A549 (cell line): ENCODE measurements at regions not wholly inside any gene's neighbourhood (a gene's known extent, or its start where the extent isn't known, plus 50 kb on each side); places are given as distances from the start of the nearest gene placed in this dataset.
A peak's percentile ranks its signal among the peaks of the same experiment; 100 is the strongest.

Experiments used
- ATAC-seq, 2 experiments: fragments of 200-7000 bp in 1 of 2; fragments of >200 bp in 1 of 2; cut with Nextera tagmentation in 1 of 2; cut with Tn5 transposase in 1 of 2; 3 replicates each; pipeline versions ENCODE4 v1.8.0 to v1.9.1; 2018 to 2020; ENCODE audit warnings: mild to moderate bottlenecking in 1 of 2, moderate library complexity in 1 of 2
- CTCF ChIA-PET: fragments of 300-600 bp; sonication (Branson Sonifier 250); formaldehyde crosslinking; extraction: SDS; loops from one replicate; lab custom pipeline; 2021; ENCODE audit warnings: antibody characterized with exemption, inconsistent platforms; lab: Yijun Ruan, JAX
- POLR2A ChIA-PET: fragments of 350-600 bp; formaldehyde crosslinking; extraction: SDS; loops from one replicate; lab custom pipeline; 2021; ENCODE audit warnings: antibody characterized with exemption, inconsistent platforms; lab: Yijun Ruan, JAX
- DNase-seq, 2 experiments: peaks; one replicate each; pipeline versions ENCODE4 v3.0.0 to v3.0.0-alpha.2; 2011 to 2016; ENCODE audit warnings: low read depth in 1 of 2, low spot score in 1 of 2
- FAIRE-seq: peaks from 2 replicates; lab custom pipeline; 2011; peaks lifted over from hg19 to GRCh38; lab: Jason Lieb, UNC
- H3K27ac ChIP-seq, 2 experiments: fragments of >200 bp; sonication (Bioruptor Twin); formaldehyde crosslinking; 3 replicates each; pipeline ENCODE4 v1.5.1; 2016 to 2017
- H3K4me1 ChIP-seq: fragments of >200 bp; sonication (Bioruptor Twin); formaldehyde crosslinking; 3 replicates; pipeline ENCODE4 v1.6.1; 2016
- H3K4me2 ChIP-seq: fragments of >200 bp; sonication (Bioruptor Twin); formaldehyde crosslinking; 3 replicates; pipeline ENCODE4 v1.6.1; 2016
- H3K4me3 ChIP-seq: fragments of >200 bp; sonication (Bioruptor Twin); formaldehyde crosslinking; 3 replicates; pipeline ENCODE4 v1.5.1; 2016
- H3K9me3 ChIP-seq: fragments of >200 bp; sonication (Bioruptor Twin); formaldehyde crosslinking; 3 replicates; pipeline ENCODE4 v1.6.1; 2016
- BCL3 ChIP-seq: fragments of >200 bp; sonication (Bioruptor Twin); formaldehyde crosslinking; IDR thresholded peaks from 3 replicates; pipeline ENCODE4 v1.6.1; 2016
- BHLHE40 ChIP-seq: IDR thresholded peaks from 2 replicates; pipeline ENCODE4 v1.6.1; 2012; ENCODE audit warnings: low read depth, low read length, inconsistent platforms
- CTCF ChIP-seq: fragments of >200 bp; sonication (Bioruptor Twin); formaldehyde crosslinking; IDR thresholded peaks from 3 replicates; pipeline ENCODE4 v1.5.1; 2016
- FOSB ChIP-seq: fragments of 250-450 bp; sonication (Bioruptor Pico); IDR thresholded peaks from 2 replicates; pipeline ENCODE4 v1.5.0; 2020; ENCODE audit warnings: mild to moderate bottlenecking, moderate library complexity
- FOSL2 ChIP-seq, 2 experiments: fragments of 450-650 bp in 1 of 2; fragments of >200 bp in 1 of 2; sonication (Bioruptor Twin) in 1 of 2; formaldehyde crosslinking; IDR thresholded peaks; 2 replicates each; pipeline versions ENCODE4 v1.5.0 to v1.6.1; 2016 to 2020; ENCODE audit warnings: mild to moderate bottlenecking in 1 of 2, moderate library complexity in 1 of 2
- HES2 ChIP-seq: fragments of >200 bp; sonication (Bioruptor Twin); formaldehyde crosslinking; IDR thresholded peaks from 2 replicates; pipeline ENCODE4 v1.6.1; 2016
- HOXB5 ChIP-seq: fragments of 250-450 bp; sonication (Bioruptor Pico); IDR thresholded peaks from 2 replicates; pipeline ENCODE4 v1.5.0; 2020; ENCODE audit warnings: mild to moderate bottlenecking, moderate library complexity
- KDM5A ChIP-seq: fragments of 200-600 bp; sonication (generic); IDR thresholded peaks from 2 replicates; pipeline ENCODE4 v1.6.1; 2016; ENCODE audit warnings: antibody characterized with exemption, mild to moderate bottlenecking
- MAZ ChIP-seq: fragments of 150-350 bp; IDR thresholded peaks from 2 replicates; pipeline ENCODE4 v1.6.1; 2014; ENCODE audit warnings: antibody characterized with exemption, low read depth, low read length, borderline replicate concordance
- NFE2L2 ChIP-seq: fragments of 150-350 bp; conservative IDR thresholded peaks from 2 replicates; pipeline ENCODE4 v1.6.1; 2014; ENCODE audit warnings: low read length
- POLR2AphosphoS2 ChIP-seq: conservative IDR thresholded peaks from 2 replicates; pipeline ENCODE4 v1.6.1; 2012; ENCODE audit warnings: low read length, improper control_type of control experiment, inconsistent platforms
- REST ChIP-seq: fragments of 200-600 bp; sonication (generic); IDR thresholded peaks from 2 replicates; pipeline ENCODE4 v1.6.1; 2016; ENCODE audit warnings: antibody characterized with exemption, mild to moderate bottlenecking, moderate library complexity
- SREBF2 ChIP-seq: fragments of 450-650 bp; IDR thresholded peaks from 2 replicates; pipeline ENCODE4 v1.6.1; 2014; ENCODE audit warnings: mild to moderate bottlenecking, moderate library complexity
- TP53 ChIP-seq: fragments of 250-450 bp; sonication (Bioruptor Pico); IDR thresholded peaks from 2 replicates; pipeline ENCODE4 v1.5.0; 2021; ENCODE audit warnings: mild to moderate bottlenecking, moderate library complexity
- USF2 ChIP-seq: fragments of 450-650 bp; IDR thresholded peaks from 2 replicates; pipeline ENCODE4 v1.6.1; 2014; ENCODE audit warnings: antibody characterized with exemption
- ZC3H11A ChIP-seq: fragments of 450-650 bp; IDR thresholded peaks from 2 replicates; pipeline ENCODE4 v1.6.1; 2014; ENCODE audit warnings: antibody characterized with exemption, mild to moderate bottlenecking
- ZFP36 ChIP-seq: fragments of 450-650 bp; IDR thresholded peaks from 2 replicates; pipeline ENCODE4 v1.6.1; 2014; ENCODE audit warnings: borderline replicate concordance; ENCODE audit not compliant: partially characterized antibody
- ZNF302 ChIP-seq: fragments of 250-450 bp; sonication (Bioruptor Pico); IDR thresholded peaks from 2 replicates; pipeline ENCODE4 v1.9.0; 2021; ENCODE audit warnings: inconsistent platforms, mild to moderate bottlenecking, moderate library complexity
- WGBS: methylation state at CpG from one replicate; pipeline ENCODE4 v1.1.6; 2017; ENCODE audit errors: missing lambda C conversion rate; 5-methylcytosine and 5-hydroxymethylcytosine counted together

- no peak for FAIRE-seq
- H3K27ac ChIP-seq: no peak overlapping the region; a peak in 1 of 6 replicates
These were observed 163.7 kb upstream of the NOVA1 start for GRCh38 chr14:26761532-26761931.

GRCh38 chr14:26765301-26765700 is 167.5 kb upstream of the NOVA1 start:
- Histone ChIP-seq H3K9me3 (no peaks in the 10 kb centered on the region), H3K4me3 (no peak overlapping the region), H3K27ac (peak overlapping the region; percentile 68 to 75), H3K4me1 (peaks cover 28% of the 10 kb centered on the region), H3K4me2 (peak overlapping the region; percentile 60)
- ChIA-PET POLR2A (interaction anchor here (1.4 kb wide), 1 partner anchor 77 kb away, joined by 10 read pairs; no protein-coding TSS in a partner anchor), CTCF (interaction anchor here (0.9 to 1.2 kb wide), 5 partner anchors 12 to 220 kb away, joined by 3 read pairs; no protein-coding TSS in a partner anchor)
- ATAC-seq (peak; percentile 35 to 51; a peak in 4 of 6 replicates), DNase-seq (no peak), FAIRE-seq (no peak)
- TF ChIP-seq BHLHE40 (no peak), HES2 (no peak), ZC3H11A (no peak), HOXB5 (no peak), CTCF (no peak), TP53 (CRISPR knock-in tag) (no peak), MAZ (no peak)

More at GRCh38 chr14:26761532-26761931, 163.7 kb upstream of the NOVA1 start:
- TF ChIP-seq TP53 (CRISPR knock-in tag) (no peak), FOSL2 (IDR thresholded peaks at IDR 0.05) (no peak), FOSL2 (CRISPR knock-in tag; IDR thresholded peaks at IDR 0.05) (no peak), FOSB (CRISPR knock-in tag) (no peak), MAZ (no peak), ZC3H11A (no peak), BCL3 (no peak), HOXB5 (no peak), REST (no peak), NFE2L2 (no peak), SREBF2 (no peak), POLR2AphosphoS2 (no peak), USF2 (no peak), ZFP36 (no peak), ZNF302 (CRISPR knock-in tag) (no peak), KDM5A (no peak)
- TF ChIP-seq, all 56 proteins: peak for 0
- POLR2A ChIA-PET: no interaction called here
- DNase-seq (no peak), ATAC-seq (no peak)
- CTCF ChIA-PET: no interaction called here
- WGBS: 88% methylated on average over 9 of the region's 9 CpGs
- H3K4me1 ChIP-seq: peaks cover 21% of the 10 kb centered on the region
- no peak overlapping the region for H3K4me3 ChIP-seq
- H3K9me3 ChIP-seq: no peaks in the 10 kb centered on the region
- H3K4me2 ChIP-seq: no peak overlapping the region
